ENCODE measurements at regions not wholly inside any gene's neighbourhood (a gene's known extent, or its start where the extent isn't known, plus 50 kb on each side); places are given as distances from the start of the nearest gene placed in this dataset.

GRCh38 chr3:102114264-102114979 is 265.1 kb downstream of the NFKBIZ start:
- DNase-seq = no peak

- no peak for DNase-seq
Observed at GRCh38 chr3:102122527-102122926, 273.2 kb downstream of the NFKBIZ start.

GRCh38 chr3:102123590-102124190 is 274.4 kb downstream of the NFKBIZ start:
- DNase-seq = no peak

GRCh38 chr3:102124282-102124681 is 275.0 kb downstream of the NFKBIZ start:
- no peak for DNase-seq

- DNase-seq = no peak
Observed at GRCh38 chr3:102124704-102125103, 275.4 kb downstream of the NFKBIZ start.

GRCh38 chr3:102125197-102125993 is 276.1 kb downstream of the NFKBIZ start:
- DNase-seq = no peak

GRCh38 chr3:102125994-102126368 is 276.7 kb downstream of the NFKBIZ start:
- no peak for DNase-seq

- no peak for DNase-seq
Observed at GRCh38 chr3:102129760-102130608, 280.7 kb downstream of the NFKBIZ start.

- DNase-seq = no peak
Observed at GRCh38 chr3:102132370-102132769, 283.1 kb downstream of the NFKBIZ start.

GRCh38 chr3:102133376-102133775 is 284.1 kb downstream of the NFKBIZ start:
- no peak for DNase-seq

- no peak for DNase-seq
Observed at GRCh38 chr3:102135316-102135715, 286.0 kb downstream of the NFKBIZ start.

- no peak for DNase-seq
Observed at GRCh38 chr3:102136183-102136582, 286.9 kb downstream of the NFKBIZ start.

GRCh38 chr3:102140116-102140515 is 290.8 kb downstream of the NFKBIZ start:
- DNase-seq = no peak

GRCh38 chr3:102141096-102141927 is 292.0 kb downstream of the NFKBIZ start:
- no peak for DNase-seq

- no peak for DNase-seq
Observed at GRCh38 chr3:102141928-102142239, 292.6 kb downstream of the NFKBIZ start.

- no peak for DNase-seq
Observed at GRCh38 chr3:102142379-102143060, 292.3 kb upstream of the ZPLD1 start.

GRCh38 chr3:102143536-102143935 is 291.3 kb upstream of the ZPLD1 start:
- DNase-seq = no peak

- no peak for DNase-seq
Observed at GRCh38 chr3:102144063-102144462, 290.8 kb upstream of the ZPLD1 start.

GRCh38 chr3:102148598-102149337 is 286.0 kb upstream of the ZPLD1 start:
- no peak for DNase-seq

GRCh38 chr3:102151935-102152334 is 282.9 kb upstream of the ZPLD1 start:
- DNase-seq = no peak
